HG02943 (cell line): ENCODE measurements at regions not wholly inside any gene's neighbourhood (a gene's known extent, or its start where the extent isn't known, plus 50 kb on each side); places are given as distances from the start of the nearest gene placed in this dataset.
"Not testable (repeated sequence)": the region's sequence is repeated elsewhere in the genome, so short reads cannot be mapped to it uniquely, and the experiment has no call there.

Experiments
- ATAC-seq: cut with Tn5 transposase; IDR thresholded peaks from one replicate; pipeline ENCODE4 v1.9.1; 2021; ENCODE audit warnings: mild to moderate bottlenecking, low read depth, moderate library complexity; ENCODE audit not compliant: unreplicated experiment

GRCh38 chr11:38206663-38207062, 1608.6 kb upstream of the RAG2 start:
- no peak for ATAC-seq

- no peak for ATAC-seq
These were observed 1593.1 kb upstream of the RAG2 start for GRCh38 chr11:38191101-38191500.

GRCh38 chr11:38182126-38182866, 1584.3 kb upstream of the RAG2 start:
- ATAC-seq = no peak

- ATAC-seq = no peak
These were observed 1578.8 kb upstream of the RAG2 start for GRCh38 chr11:38176686-38177322.

GRCh38 chr11:38173676-38174075, 1575.6 kb upstream of the RAG2 start:
- no peak for ATAC-seq

GRCh38 chr11:38169286-38169685, 1571.2 kb upstream of the RAG2 start:
- ATAC-seq = no peak

- no peak for ATAC-seq
These were observed 1565.5 kb upstream of the RAG2 start for GRCh38 chr11:38163526-38163925.

- no peak for ATAC-seq
These were observed 1562.4 kb upstream of the RAG2 start for GRCh38 chr11:38160433-38160832.

GRCh38 chr11:38159038-38159437, 1561.0 kb upstream of the RAG2 start:
- ATAC-seq = no peak

- ATAC-seq = no peak
These were observed 1558.6 kb upstream of the RAG2 start for GRCh38 chr11:38156495-38157146.

GRCh38 chr11:38155856-38156255, 1557.8 kb upstream of the RAG2 start:
- ATAC-seq = no peak

- no peak for ATAC-seq
These were observed 1555.9 kb upstream of the RAG2 start for GRCh38 chr11:38153985-38154384.

GRCh38 chr11:38143852-38144251, 1545.8 kb upstream of the RAG2 start:
- no peak for ATAC-seq

- ATAC-seq = no peak
These were observed 1540.9 kb upstream of the RAG2 start for GRCh38 chr11:38138972-38139371.

- no peak for ATAC-seq
These were observed 1538.9 kb upstream of the RAG2 start for GRCh38 chr11:38136887-38137286.

GRCh38 chr11:38131535-38131934, 1533.5 kb upstream of the RAG2 start:
- no peak for ATAC-seq

- no peak for ATAC-seq
These were observed 1532.9 kb upstream of the RAG2 start for GRCh38 chr11:38130976-38131375.

- no peak for ATAC-seq
These were observed 1532.5 kb upstream of the RAG2 start for GRCh38 chr11:38130514-38130913.

- no peak for ATAC-seq
These were observed 1525.6 kb upstream of the RAG2 start for GRCh38 chr11:38123673-38124072.

- ATAC-seq = not testable (repeated sequence)
These were observed 1518.6 kb upstream of the RAG2 start for GRCh38 chr11:38116616-38117015.

GRCh38 chr11:38115381-38115780, 1517.3 kb upstream of the RAG2 start:
- ATAC-seq = not testable (repeated sequence)
